ENCODE measurements at regions not wholly inside any gene's neighbourhood (a gene's known extent, or its start where the extent isn't known, plus 50 kb on each side); places are given as distances from the start of the nearest gene placed in this dataset.

DNA sequence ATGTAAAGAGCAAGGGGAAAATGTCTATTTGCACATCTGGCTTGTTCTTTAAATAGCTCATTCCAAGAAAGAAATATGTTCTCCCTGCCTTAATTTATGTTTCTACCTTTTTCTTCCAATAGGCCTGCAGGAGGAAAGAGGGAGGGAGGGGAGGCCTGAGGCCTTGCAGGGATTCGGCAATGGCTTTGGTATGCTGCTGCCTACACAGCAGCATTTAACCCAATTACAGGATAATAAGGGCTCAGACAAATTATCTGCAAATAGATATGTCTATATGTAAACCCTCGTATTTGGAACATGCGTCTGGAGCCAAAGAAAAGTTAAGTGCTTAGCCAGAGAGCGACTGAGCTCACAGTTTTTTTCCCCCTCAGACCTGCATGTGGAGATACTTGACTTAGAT, 277.2 kb downstream of the CDC5L start:
- no peaks in the 10 kb centered on the region for H3K36me3 ChIP-seq
- no peak overlapping the region for H3K4me3 ChIP-seq
- H3K4me1 ChIP-seq, result peaks cover 0 to 7% (median 0%) of the 10 kb centered on the region in 6 donors
- 73 to 92% (median 88%) methylated on average over 4 of the region's 4 CpGs for WGBS, 5 donors
- H3K27me3 ChIP-seq (replicated peaks in 1 of 7), result peaks cover 0 to 5% (median 0%) of the 10 kb centered on the region in 7 donors
- H3K27ac ChIP-seq, result no peak overlapping the region
- no peaks in the 10 kb centered on the region for H3K9me3 ChIP-seq
- no peak for DNase-seq
- TF ChIP-seq POLR2AphosphoS5 (IDR thresholded peaks at IDR 0.05), result no peak
- TF ChIP-seq, protein P1, sequence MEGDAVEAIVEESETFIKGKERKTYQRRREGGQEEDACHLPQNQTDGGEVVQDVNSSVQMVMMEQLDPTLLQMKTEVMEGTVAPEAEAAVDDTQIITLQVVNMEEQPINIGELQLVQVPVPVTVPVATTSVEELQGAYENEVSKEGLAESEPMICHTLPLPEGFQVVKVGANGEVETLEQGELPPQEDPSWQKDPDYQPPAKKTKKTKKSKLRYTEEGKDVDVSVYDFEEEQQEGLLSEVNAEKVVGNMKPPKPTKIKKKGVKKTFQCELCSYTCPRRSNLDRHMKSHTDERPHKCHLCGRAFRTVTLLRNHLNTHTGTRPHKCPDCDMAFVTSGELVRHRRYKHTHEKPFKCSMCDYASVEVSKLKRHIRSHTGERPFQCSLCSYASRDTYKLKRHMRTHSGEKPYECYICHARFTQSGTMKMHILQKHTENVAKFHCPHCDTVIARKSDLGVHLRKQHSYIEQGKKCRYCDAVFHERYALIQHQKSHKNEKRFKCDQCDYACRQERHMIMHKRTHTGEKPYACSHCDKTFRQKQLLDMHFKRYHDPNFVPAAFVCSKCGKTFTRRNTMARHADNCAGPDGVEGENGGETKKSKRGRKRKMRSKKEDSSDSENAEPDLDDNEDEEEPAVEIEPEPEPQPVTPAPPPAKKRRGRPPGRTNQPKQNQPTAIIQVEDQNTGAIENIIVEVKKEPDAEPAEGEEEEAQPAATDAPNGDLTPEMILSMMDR (IDR thresholded peaks at IDR 0.05 in 8 of 11, conservative IDR thresholded peaks at IDR 0.05 in 3 of 11), result no peak
- no peak for TF ChIP-seq POLR2A (IDR thresholded peaks at IDR 0.05)
- intact Hi-C loops (cut with DNase I; ENCODE audit: low total_unique reads), result no loop called here

DNA sequence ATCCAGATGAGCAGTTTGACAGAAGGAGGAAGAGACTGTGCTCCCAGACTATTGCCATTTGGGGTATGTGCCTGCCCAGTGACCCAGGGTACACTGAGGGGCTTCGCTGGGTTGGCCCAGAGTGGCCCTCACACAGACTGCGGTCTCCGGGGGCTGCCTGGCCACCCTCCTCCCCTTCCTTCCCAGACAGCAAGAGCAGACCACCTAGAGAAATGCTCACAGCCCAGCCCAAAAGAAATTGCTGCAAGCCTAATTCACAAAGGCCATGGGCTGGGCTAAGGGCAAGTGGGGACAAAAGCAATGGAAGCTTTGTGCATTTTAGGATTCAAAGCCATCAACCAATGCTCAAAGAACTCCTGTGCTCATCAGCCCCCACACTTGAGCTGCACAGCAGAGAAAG, 277.6 kb downstream of the CDC5L start:
- WGBS, 5 donors, result 91 to 100% (median 97%) methylated on average over 3 of the region's 3 CpGs
- Histone ChIP-seq H3K27me3 (replicated peaks in 1 of 7) (peaks cover 0 to 5% (median 0%) of the 10 kb centered on the region in 7 donors), H3K4me3 (no peak overlapping the region), H3K27ac (no peak overlapping the region), H3K9me3 (no peaks in the 10 kb centered on the region), H3K36me3 (no peaks in the 10 kb centered on the region), H3K4me1 (peaks cover 0 to 7% (median 0%) of the 10 kb centered on the region in 6 donors)
- TF ChIP-seq POLR2A (IDR thresholded peaks at IDR 0.05) (no peak), POLR2AphosphoS5 (IDR thresholded peaks at IDR 0.05) (no peak)
- TF ChIP-seq, protein P1 (IDR thresholded peaks at IDR 0.05 in 8 of 11, conservative IDR thresholded peaks at IDR 0.05 in 3 of 11), result no peak
- intact Hi-C loops (cut with DNase I; ENCODE audit: low total_unique reads), result no loop called here
- no peak for DNase-seq

DNA sequence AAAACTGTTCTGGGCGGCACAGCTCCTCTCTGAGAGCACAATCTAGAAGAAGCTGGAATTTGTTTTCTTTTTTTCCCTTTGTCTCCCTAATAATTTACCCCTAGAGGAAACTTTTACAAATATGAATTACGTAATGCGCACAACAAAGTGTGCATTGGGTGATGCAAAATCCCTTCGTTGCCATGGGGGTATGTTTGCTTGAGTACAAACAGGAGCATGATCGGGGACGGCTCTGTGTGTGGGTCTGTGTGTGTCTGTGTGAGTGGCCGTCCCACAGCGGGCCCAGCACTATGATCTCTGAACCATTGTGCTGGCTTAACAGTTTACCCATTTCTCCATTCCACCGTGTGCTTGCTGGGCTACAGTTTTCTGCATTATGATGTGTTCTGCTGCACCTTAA, 278.2 kb downstream of the CDC5L start:
- H3K9me3 ChIP-seq, result no peaks in the 10 kb centered on the region
- H3K4me3 ChIP-seq, result no peak overlapping the region
- no peak for DNase-seq
- WGBS, 5 donors, result 90 to 96% (median 92%) methylated on average over 9 of the region's 9 CpGs
- no peaks in the 10 kb centered on the region for H3K36me3 ChIP-seq
- TF ChIP-seq, protein P1 (IDR thresholded peaks at IDR 0.05 in 8 of 11, conservative IDR thresholded peaks at IDR 0.05 in 3 of 11), result no peak
- no peak for TF ChIP-seq POLR2AphosphoS5 (IDR thresholded peaks at IDR 0.05)
- TF ChIP-seq POLR2A (IDR thresholded peaks at IDR 0.05), result no peak
- intact Hi-C loops (cut with DNase I; ENCODE audit: low total_unique reads), result no loop called here
- H3K27me3 ChIP-seq (replicated peaks in 1 of 7), result peaks cover 0 to 5% (median 0%) of the 10 kb centered on the region in 7 donors
- no peak overlapping the region for H3K27ac ChIP-seq
- H3K4me1 ChIP-seq, result peaks cover 0 to 7% (median 0%) of the 10 kb centered on the region in 6 donors

DNA sequence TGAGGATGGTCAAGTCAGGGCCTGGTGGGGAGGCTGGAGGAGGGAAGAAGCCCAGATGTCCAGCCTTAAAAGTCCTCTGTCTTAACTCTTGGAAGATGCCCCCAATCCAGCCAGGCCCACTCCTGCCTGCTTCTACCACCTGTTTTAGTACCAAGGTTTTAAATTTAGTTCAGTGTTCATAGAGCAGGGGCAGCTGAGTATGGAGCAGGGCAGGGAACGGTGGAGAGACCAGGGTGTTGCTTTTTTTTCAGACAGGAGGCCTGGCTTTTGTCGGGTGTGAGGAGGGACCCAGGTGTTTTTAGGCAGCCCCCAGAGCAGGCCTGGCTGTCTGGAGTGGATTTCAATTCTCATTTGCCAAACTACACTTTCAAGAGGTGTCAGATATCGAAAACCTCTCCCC, 278.8 kb downstream of the CDC5L start:
- intact Hi-C loops (cut with DNase I; ENCODE audit: low total_unique reads), result no loop called here
- no peak for DNase-seq
- Histone ChIP-seq H3K9me3 (no peaks in the 10 kb centered on the region), H3K36me3 (no peaks in the 10 kb centered on the region), H3K27ac (no peak overlapping the region), H3K27me3 (replicated peaks in 1 of 7) (peaks cover 0 to 5% (median 0%) of the 10 kb centered on the region in 7 donors), H3K4me3 (no peak overlapping the region), H3K4me1 (peaks cover 0 to 7% (median 0%) of the 10 kb centered on the region in 6 donors)
- WGBS, 5 donors, result 86 to 93% (median 90%) methylated on average over 3 of the region's 3 CpGs
- TF ChIP-seq POLR2AphosphoS5 (IDR thresholded peaks at IDR 0.05) (no peak), POLR2A (IDR thresholded peaks at IDR 0.05) (no peak)
- TF ChIP-seq, protein P1 (IDR thresholded peaks at IDR 0.05 in 8 of 11, conservative IDR thresholded peaks at IDR 0.05 in 3 of 11), result no peak
